Activated naive CD8-positive, alpha-beta T cell treated with anti-CD3 and anti-CD28 coated beads, Interleukin-2, amount 50 U/mL, for 24 hours (primary cell): ENCODE measurements at regions not wholly inside any gene's neighbourhood (a gene's known extent, or its start where the extent isn't known, plus 50 kb on each side); places are given as distances from the start of the nearest gene placed in this dataset.

ENCODE experiments used
- ATAC-seq: fragments of 150-1000 bp; cut with Tn5 transposase; one replicate; pipeline ENCODE4 v1.10.0; 2021
- DNase-seq: peaks from one replicate; pipeline ENCODE4 v3.0.0; 2021
- H3K27ac Mint-ChIP-seq: one replicate; pipeline ENCODE4 v1.8.0; 2021; ENCODE audit warnings: mild to moderate bottlenecking, mixed read lengths
- H3K27me3 Mint-ChIP-seq: one replicate; pipeline ENCODE4 v1.8.0; 2021; ENCODE audit warnings: mixed read lengths
- H3K36me3 Mint-ChIP-seq: one replicate; pipeline ENCODE4 v1.8.0; 2021; ENCODE audit warnings: low read depth, mixed read lengths
- H3K4me1 Mint-ChIP-seq: one replicate; pipeline ENCODE4 v1.8.0; 2021; ENCODE audit warnings: mixed read lengths
- H3K4me3 Mint-ChIP-seq: one replicate; pipeline ENCODE4 v1.8.0; 2021; ENCODE audit warnings: mild to moderate bottlenecking, moderate library complexity, mixed read lengths
- H3K9me3 Mint-ChIP-seq: one replicate; pipeline ENCODE4 v1.8.0; 2021; ENCODE audit warnings: mixed read lengths

DNA sequence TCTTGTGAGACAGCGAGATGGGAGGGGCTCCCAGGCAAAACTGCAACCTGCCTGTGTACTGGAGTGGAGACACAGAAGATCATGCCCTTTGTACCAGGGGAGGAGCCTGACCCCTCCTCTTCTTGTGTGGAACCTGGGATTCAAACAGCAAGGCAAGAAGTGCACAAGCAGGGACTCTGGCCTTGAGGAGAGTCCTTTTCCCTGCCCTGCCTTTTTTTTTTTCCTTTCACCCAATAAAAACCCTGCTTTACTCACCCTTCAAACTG is 251.8 kb upstream of the OPRM1 start:
- Mint-ChIP-seq H3K4me3 (no peak overlapping the region), H3K27ac (no peak overlapping the region), H3K36me3 (no peaks in the 10 kb centered on the region), H3K27me3 (no peaks in the 10 kb centered on the region), H3K9me3 (peaks cover 3% of the 10 kb centered on the region), H3K4me1 (no peaks in the 10 kb centered on the region)
- DNase-seq (no peak), ATAC-seq (no peak)

DNA sequence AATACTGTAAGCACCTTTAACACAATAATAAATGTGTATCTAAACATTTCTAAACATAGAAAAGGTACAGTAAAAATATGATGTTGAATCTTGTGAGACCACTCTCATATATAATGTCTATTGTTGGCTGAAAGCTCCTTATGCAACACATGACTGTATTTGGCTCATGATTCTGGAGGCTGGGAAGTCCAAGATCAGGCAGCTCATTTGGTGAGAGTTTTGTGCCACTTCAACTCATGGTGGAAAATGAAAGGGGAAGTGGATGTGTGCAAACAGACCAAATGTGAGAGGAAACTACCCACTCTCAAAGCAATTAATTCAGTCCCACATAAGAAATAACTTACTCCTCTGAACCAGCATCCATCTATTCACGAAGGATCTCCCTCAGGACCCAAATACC is 257.7 kb upstream of the OPRM1 start:
- Mint-ChIP-seq H3K4me3 (no peak overlapping the region), H3K27ac (no peak overlapping the region), H3K27me3 (no peaks in the 10 kb centered on the region), H3K36me3 (no peaks in the 10 kb centered on the region), H3K9me3 (peaks cover 8% of the 10 kb centered on the region), H3K4me1 (no peaks in the 10 kb centered on the region)
- ATAC-seq (no peak), DNase-seq (no peak)

DNA sequence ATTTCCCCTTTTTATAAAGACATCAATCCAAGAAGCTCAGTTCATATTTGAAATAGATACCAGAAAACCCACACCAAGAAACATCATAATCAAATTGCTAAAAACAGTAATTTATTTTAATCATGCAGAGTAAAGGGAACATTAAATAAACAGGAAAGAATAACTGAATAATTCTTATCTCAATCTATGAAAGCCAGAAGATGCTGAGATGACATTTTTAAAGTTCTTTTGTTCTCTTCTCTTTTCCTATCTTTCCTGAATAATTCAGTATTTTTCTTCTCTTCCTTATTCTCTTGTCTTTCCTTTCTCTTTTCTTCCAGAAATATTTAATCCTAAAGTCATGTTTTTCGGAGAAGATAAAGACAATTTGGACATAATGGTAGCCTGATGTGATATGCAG is 259.0 kb upstream of the OPRM1 start:
- H3K27me3 Mint-ChIP-seq, result no peaks in the 10 kb centered on the region
- peaks cover 5% of the 10 kb centered on the region for H3K9me3 Mint-ChIP-seq
- no peaks in the 10 kb centered on the region for H3K36me3 Mint-ChIP-seq
- no peak overlapping the region for H3K4me3 Mint-ChIP-seq
- DNase-seq (no peak), ATAC-seq (no peak)
- H3K27ac Mint-ChIP-seq, result no peak overlapping the region
- H3K4me1 Mint-ChIP-seq, result no peaks in the 10 kb centered on the region

DNA sequence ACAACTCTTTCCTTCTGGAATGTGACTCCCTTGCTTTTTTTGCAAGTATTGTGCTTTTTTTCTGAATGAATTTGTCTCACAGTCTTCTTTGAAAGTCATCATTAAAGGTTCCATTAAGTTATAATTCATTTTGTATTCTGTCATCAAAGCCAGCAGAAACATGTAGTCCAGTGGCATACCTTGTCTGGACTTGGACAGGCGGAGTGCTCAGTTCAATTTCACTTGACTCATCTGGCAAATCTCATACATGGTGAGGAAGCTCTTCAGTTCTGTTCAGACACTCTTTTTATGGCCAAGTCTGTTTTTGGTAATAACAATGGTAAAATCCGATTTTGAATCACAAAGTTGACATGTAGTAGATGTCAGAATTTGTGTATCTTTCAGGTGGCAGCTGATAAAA is 260.8 kb upstream of the OPRM1 start:
- DNase-seq (no peak), ATAC-seq (no peak)
- Mint-ChIP-seq H3K4me3 (no peak overlapping the region), H3K36me3 (no peaks in the 10 kb centered on the region), H3K27ac (no peak overlapping the region), H3K4me1 (no peaks in the 10 kb centered on the region), H3K9me3 (peaks cover 5% of the 10 kb centered on the region), H3K27me3 (no peaks in the 10 kb centered on the region)

DNA sequence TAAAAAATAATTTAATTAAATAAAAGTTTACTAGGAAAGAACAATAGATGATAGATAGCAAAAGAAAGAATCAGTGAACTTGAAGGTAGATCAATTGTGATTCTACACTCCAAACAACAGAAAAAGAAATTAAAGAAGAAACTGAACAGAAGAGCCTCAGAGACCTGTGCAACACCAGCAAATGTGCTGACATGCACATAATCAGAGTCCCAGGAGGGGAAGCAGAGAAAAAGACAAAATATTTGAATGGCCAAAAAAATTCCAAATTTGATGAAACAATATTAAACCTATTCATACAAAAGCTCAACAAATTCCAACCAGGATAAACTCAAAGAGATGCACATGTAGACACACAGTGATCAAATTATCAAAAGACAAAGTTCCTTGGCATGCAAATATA is 267.5 kb upstream of the OPRM1 start:
- Mint-ChIP-seq H3K27me3 (no peaks in the 10 kb centered on the region), H3K9me3 (no peaks in the 10 kb centered on the region), H3K4me1 (no peaks in the 10 kb centered on the region), H3K36me3 (no peaks in the 10 kb centered on the region), H3K27ac (no peak overlapping the region), H3K4me3 (no peak overlapping the region)
- ATAC-seq, result no peak
- no peak for DNase-seq

DNA sequence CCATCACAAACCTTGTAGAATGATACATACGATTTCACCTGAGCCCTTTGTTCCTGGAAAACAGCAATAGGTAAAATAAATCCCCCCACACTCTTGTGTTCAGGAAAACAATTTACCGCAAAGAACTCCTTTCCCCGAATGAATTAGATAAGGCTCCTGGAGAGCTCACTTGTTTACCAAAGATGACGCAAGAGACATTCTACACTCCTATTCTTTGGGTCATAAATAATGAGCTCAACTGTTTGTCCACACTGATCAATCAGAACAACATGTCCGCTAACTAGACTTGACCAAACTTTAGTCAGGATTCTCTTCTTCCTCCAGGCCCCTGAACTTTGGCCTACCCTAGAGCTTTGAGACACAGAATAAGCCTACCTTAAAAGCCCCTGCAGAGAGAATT is 271.9 kb upstream of the OPRM1 start:
- H3K36me3 Mint-ChIP-seq, result no peaks in the 10 kb centered on the region
- no peaks in the 10 kb centered on the region for H3K9me3 Mint-ChIP-seq
- DNase-seq (no peak), ATAC-seq (no peak)
- no peaks in the 10 kb centered on the region for H3K27me3 Mint-ChIP-seq
- no peak overlapping the region for H3K27ac Mint-ChIP-seq
- no peak overlapping the region for H3K4me3 Mint-ChIP-seq
- no peaks in the 10 kb centered on the region for H3K4me1 Mint-ChIP-seq

DNA sequence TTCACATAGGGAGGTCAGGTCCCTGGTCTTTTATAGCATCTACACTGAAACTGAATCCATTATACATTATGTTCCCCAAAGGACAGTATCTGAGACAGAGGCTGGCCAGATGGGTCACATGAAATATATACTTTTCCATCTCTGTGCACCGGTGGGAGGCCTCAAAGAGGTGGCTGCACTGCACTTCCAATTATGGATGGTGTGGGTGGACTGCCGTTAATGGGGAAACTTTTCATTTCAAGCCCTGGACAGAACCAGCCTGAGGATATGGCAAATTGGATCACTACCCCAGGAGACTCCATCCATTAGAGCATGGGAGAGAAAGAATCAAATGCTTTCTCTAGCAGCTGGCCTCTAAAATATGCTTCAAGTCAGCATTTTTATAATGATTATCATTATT is 280.5 kb upstream of the OPRM1 start:
- Mint-ChIP-seq H3K27ac (no peak overlapping the region), H3K9me3 (no peaks in the 10 kb centered on the region), H3K27me3 (no peaks in the 10 kb centered on the region), H3K4me1 (no peaks in the 10 kb centered on the region), H3K36me3 (no peaks in the 10 kb centered on the region), H3K4me3 (no peak overlapping the region)
- ATAC-seq (no peak), DNase-seq (no peak)

DNA sequence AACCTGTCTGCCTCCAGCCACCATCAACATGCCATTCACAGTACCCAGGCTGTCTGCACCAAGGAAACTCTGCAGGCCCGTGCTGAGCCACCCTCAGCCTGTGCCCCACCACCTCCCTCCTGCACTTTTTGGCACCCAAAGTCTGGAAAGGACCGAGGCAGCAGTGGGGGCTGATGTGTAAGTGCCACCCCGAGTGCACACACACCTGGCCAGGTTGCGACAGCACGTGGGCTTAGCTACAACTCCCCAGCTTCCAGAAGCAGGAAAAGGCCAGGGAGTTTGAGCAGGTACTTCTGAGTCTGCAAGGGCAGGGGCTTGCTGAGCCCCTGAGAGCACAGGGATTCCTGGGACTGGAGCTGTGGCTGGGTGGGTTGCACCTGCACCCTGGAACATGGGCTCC is 303.3 kb upstream of the OPRM1 start:
- Mint-ChIP-seq H3K27me3 (no peaks in the 10 kb centered on the region), H3K4me3 (no peak overlapping the region), H3K9me3 (no peaks in the 10 kb centered on the region), H3K4me1 (no peaks in the 10 kb centered on the region), H3K27ac (no peak overlapping the region), H3K36me3 (no peaks in the 10 kb centered on the region)
- ATAC-seq (no peak), DNase-seq (no peak)

DNA sequence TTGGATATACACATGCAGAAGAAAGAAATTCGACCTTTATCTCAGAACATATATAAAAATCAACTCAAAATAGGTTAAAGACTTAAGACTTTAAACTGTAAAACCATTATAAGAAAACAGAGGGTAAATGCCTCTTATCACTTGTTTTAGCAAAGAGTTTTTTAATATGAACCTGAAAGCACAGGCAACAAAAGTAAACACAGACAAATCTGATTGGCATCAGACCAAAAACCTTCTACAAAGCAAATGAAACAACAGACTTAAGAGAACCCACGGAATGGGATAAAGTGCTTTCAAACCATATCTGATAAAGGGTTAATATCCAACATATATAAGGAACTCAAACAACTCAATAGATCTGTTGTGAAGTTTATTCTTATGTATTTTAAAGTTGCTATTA is 309.9 kb upstream of the OPRM1 start:
- H3K36me3 Mint-ChIP-seq, result no peaks in the 10 kb centered on the region
- H3K27ac Mint-ChIP-seq, result no peak overlapping the region
- no peak overlapping the region for H3K4me3 Mint-ChIP-seq
- no peaks in the 10 kb centered on the region for H3K4me1 Mint-ChIP-seq
- DNase-seq (no peak), ATAC-seq (no peak)
- H3K9me3 Mint-ChIP-seq, result no peaks in the 10 kb centered on the region
- H3K27me3 Mint-ChIP-seq, result no peaks in the 10 kb centered on the region

DNA sequence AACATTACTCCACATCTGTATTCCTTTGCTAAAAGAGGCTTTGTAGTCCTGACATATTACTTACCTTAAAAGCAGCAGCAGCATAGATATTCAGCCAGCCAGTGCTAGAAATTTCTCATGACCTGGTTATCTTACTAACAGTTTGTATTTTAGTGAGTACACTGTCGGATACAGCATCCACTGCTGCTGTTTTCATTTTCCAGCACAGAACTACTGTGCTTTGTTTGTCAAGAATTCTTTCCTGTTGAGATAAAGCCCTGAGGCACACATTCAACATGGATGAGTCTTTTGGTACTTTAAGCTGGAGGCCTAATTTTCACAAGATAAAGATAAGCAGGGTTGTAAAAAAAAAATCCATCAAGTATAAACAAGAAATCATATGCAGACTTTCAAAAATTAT is 311.2 kb upstream of the OPRM1 start:
- no peak for ATAC-seq
- no peak overlapping the region for H3K4me3 Mint-ChIP-seq
- H3K27me3 Mint-ChIP-seq, result no peaks in the 10 kb centered on the region
- no peaks in the 10 kb centered on the region for H3K4me1 Mint-ChIP-seq
- H3K9me3 Mint-ChIP-seq, result no peaks in the 10 kb centered on the region
- H3K36me3 Mint-ChIP-seq, result no peaks in the 10 kb centered on the region
- DNase-seq, result no peak
- H3K27ac Mint-ChIP-seq, result no peak overlapping the region

DNA sequence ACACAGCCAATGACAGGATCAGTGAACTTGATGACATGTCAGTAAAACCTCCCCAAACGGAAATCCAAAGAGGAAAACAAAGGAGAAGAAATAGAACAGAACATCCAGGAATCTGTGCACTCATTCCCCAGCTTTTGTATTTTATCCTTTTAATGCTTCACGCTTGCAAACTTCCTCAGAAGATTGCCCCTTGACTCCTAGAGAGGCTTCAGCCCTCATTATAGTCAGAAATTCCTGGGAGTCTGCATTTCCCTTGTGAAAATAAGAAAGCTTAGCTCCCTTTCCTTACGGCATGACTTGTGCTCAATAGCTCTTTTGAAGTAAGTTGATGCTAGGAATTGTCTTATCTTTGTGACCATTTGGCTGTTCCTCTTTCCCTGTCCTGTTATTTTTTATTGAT is 313.6 kb upstream of the OPRM1 start:
- ATAC-seq, result no peak
- Mint-ChIP-seq H3K27me3 (no peaks in the 10 kb centered on the region), H3K9me3 (peaks cover 3% of the 10 kb centered on the region), H3K27ac (no peak overlapping the region), H3K4me3 (no peak overlapping the region), H3K36me3 (no peaks in the 10 kb centered on the region), H3K4me1 (no peaks in the 10 kb centered on the region)
- no peak for DNase-seq

DNA sequence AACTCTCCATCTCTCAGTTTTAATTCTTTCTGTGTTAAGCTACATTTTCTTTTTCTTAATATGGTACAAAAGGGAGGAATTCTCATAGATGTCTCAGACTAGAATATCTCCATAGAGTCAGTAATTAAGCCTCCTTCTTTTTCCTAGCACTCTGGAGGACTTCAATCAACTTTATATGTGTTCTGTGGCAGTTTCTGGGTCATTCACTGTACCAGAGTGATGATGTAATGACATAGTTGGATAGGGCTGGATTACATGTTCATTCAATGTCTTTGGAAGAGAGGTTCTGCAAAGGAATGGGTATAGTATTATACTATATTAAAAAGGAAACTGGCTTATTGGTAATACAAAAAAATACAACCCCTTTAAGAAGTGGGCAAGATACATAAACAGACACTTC is 318.3 kb upstream of the OPRM1 start:
- H3K27me3 Mint-ChIP-seq, result no peaks in the 10 kb centered on the region
- H3K4me3 Mint-ChIP-seq, result no peak overlapping the region
- H3K27ac Mint-ChIP-seq, result no peak overlapping the region
- DNase-seq (no peak), ATAC-seq (no peak)
- peaks cover 3% of the 10 kb centered on the region for H3K9me3 Mint-ChIP-seq
- H3K4me1 Mint-ChIP-seq, result no peaks in the 10 kb centered on the region
- H3K36me3 Mint-ChIP-seq, result no peaks in the 10 kb centered on the region

DNA sequence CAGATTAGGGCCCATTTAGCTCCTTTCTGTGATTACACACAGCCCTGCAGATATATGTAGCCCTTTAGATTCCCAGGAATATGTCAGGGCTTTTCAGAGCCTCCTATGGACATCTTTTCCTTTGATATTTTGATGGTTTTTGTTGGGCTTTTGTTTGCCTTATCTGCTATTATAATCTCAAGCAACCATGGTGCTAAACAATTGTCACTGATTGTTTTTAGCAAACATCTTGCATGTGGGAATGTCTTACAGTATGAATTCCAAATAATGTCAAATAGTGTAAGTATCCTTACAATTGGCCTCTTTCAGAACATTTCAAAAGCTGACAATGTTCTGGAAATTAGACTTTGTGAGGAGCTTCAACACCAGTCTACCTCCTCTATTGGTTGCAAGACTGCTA is 333.6 kb upstream of the OPRM1 start:
- Mint-ChIP-seq H3K9me3 (peaks cover 11% of the 10 kb centered on the region), H3K4me1 (no peaks in the 10 kb centered on the region), H3K36me3 (no peaks in the 10 kb centered on the region)

DNA sequence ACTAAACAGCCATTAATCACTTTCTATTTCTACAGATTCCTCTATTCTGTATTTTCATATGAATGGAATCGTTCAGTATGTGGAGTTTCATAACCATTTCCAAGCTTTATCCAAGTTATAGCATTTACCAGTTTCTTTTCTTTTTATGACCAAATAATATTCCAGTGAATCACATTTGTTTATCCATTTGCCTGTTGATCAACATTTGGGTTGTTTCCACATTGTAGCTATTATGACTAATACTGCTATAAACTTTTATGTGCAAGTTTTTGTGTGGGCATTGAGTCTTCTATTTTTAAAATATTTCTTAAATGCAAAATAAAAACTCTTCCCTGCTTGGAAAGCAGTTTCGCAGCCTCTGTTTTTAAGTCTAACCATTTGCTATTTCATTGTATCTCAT is 336.4 kb upstream of the OPRM1 start:
- H3K4me1 Mint-ChIP-seq, result no peaks in the 10 kb centered on the region
- peaks cover 9% of the 10 kb centered on the region for H3K9me3 Mint-ChIP-seq
- no peak overlapping the region for H3K4me3 Mint-ChIP-seq
- no peaks in the 10 kb centered on the region for H3K27me3 Mint-ChIP-seq
- DNase-seq, result no peak
- no peak overlapping the region for H3K27ac Mint-ChIP-seq
- H3K36me3 Mint-ChIP-seq, result no peaks in the 10 kb centered on the region
- ATAC-seq, result no peak

More for the DNA sequence above, 333.6 kb upstream of the OPRM1 start:
- Mint-ChIP-seq H3K27me3 (no peaks in the 10 kb centered on the region), H3K4me3 (no peak overlapping the region), H3K27ac (no peak overlapping the region)
- DNase-seq (no peak), ATAC-seq (no peak)

DNA sequence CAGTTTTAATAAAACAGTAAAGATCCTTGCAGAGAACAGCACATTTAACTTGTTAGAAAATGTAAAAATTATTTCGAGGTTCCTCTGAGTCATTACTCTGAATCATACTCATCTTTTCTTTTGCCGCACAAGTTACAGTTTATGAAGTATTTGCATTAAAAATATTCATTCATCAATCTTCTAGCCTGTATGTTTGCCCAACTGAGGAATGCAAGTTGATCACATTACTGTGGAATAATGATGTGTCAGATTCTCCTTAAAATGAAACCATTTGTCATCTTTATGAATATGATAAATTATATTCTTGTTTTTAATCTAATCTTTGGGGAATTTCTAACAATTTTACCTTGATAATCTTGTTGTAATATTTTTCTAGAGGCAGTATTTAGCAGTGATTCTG is 340.4 kb upstream of the OPRM1 start:
- no peaks in the 10 kb centered on the region for H3K27me3 Mint-ChIP-seq
- H3K9me3 Mint-ChIP-seq, result peaks cover 3% of the 10 kb centered on the region
- H3K36me3 Mint-ChIP-seq, result no peaks in the 10 kb centered on the region
- ATAC-seq (no peak), DNase-seq (no peak)
- no peaks in the 10 kb centered on the region for H3K4me1 Mint-ChIP-seq
- H3K4me3 Mint-ChIP-seq, result no peak overlapping the region
- no peak overlapping the region for H3K27ac Mint-ChIP-seq

DNA sequence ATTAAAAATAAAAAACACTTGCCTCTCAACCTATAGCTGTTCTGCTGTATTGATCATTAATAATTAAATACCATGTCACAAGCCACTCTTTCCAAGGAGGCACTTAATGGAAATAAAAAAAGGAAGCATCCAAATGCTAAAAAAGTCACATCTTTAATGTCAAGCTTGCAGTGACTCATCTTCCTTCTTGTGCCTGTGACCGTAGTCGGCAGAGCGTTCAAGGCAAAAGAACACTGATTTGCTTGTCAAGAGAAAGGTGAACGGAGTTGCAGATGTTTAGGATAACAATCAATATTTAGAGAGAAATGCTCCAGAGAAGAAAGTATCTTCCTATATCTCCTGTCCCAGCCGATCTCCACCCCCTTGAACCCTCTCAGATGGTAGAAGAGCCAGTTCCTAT is 341.0 kb upstream of the OPRM1 start:
- Mint-ChIP-seq H3K27me3 (no peaks in the 10 kb centered on the region), H3K4me3 (no peak overlapping the region), H3K27ac (no peak overlapping the region), H3K36me3 (no peaks in the 10 kb centered on the region), H3K9me3 (no peaks in the 10 kb centered on the region), H3K4me1 (no peaks in the 10 kb centered on the region)
- no peak for ATAC-seq
- DNase-seq, result no peak

DNA sequence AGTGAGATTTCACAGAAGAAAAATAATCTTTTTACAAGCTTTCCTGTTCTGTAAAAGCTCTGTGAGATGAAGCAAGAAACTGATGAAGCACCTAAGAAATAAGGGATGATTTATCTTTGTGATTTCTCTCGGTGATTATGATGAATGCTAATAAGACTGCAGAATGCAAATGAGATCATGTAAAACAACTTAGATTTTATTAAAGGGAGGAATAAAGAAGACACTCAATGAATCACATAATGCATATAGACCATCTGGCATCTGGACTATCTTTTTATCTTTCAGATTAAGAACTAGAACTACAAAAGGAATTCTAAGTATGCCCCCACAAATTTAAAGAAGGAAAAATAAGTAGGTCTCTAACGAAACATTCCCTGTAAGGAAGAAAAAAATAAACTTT is 361.5 kb upstream of the OPRM1 start:
- Mint-ChIP-seq H3K4me3 (no peak overlapping the region), H3K27ac (no peak overlapping the region), H3K9me3 (peaks cover 8% of the 10 kb centered on the region), H3K27me3 (no peaks in the 10 kb centered on the region), H3K4me1 (no peaks in the 10 kb centered on the region), H3K36me3 (no peaks in the 10 kb centered on the region)
- no peak for DNase-seq
- ATAC-seq, result no peak
